ENCODE measurements at regions not wholly inside any gene's neighbourhood (a gene's known extent, or its start where the extent isn't known, plus 50 kb on each side); places are given as distances from the start of the nearest gene placed in this dataset.
A peak's percentile ranks its signal among the peaks of the same experiment; 100 is the strongest.

DNA sequence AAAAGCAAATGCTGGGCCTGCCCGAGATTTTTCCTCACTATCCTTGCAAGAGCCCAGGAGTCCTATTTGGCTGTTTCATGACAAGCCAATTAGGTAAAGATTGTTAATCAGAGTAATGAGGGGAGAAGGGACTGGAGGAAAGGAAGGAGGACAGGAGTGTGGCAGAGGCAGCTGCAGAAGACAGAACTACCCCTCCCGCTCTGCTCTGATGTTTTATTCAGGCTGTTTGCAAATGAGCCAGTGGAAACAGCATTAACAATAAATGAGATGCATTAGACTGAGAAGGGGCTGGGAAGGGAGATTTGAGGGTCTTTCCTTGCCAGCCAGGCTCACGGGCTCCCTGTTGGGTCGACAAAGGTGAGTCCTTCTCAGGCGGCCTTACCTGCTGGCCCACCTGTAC, 421.0 kb upstream of the CCDC196 start:
- no peak for DNase-seq (ENCODE audit: low read depth in 1 of 2, low spot score in 1 of 2)

- DNase-seq (ENCODE audit: low read depth in 1 of 2, low spot score in 1 of 2): no peak
Observed at GRCh38 chr14:66066981-66067776, 419.0 kb upstream of the CCDC196 start.

DNA sequence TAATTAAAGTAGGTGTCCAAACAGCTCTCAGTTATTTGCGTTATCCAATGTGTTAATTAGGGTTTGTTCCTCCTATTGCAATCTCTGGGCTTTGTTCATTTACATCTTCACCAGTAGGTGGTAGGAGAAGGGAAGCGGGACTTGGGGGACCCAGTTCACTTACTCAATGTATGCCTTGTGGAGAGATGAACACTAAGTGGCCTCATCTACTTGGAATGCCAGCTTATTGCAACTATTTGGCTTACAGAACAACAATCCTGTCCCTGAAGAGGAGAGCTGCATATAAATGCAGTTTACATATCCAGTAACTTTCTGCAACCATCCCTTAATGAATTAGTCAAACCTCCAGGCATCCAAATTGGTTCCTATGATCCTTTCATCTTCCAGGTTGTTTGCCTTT, 417.1 kb upstream of the CCDC196 start:
- DNase-seq (ENCODE audit: low read depth in 1 of 2, low spot score in 1 of 2): no peak

DNA sequence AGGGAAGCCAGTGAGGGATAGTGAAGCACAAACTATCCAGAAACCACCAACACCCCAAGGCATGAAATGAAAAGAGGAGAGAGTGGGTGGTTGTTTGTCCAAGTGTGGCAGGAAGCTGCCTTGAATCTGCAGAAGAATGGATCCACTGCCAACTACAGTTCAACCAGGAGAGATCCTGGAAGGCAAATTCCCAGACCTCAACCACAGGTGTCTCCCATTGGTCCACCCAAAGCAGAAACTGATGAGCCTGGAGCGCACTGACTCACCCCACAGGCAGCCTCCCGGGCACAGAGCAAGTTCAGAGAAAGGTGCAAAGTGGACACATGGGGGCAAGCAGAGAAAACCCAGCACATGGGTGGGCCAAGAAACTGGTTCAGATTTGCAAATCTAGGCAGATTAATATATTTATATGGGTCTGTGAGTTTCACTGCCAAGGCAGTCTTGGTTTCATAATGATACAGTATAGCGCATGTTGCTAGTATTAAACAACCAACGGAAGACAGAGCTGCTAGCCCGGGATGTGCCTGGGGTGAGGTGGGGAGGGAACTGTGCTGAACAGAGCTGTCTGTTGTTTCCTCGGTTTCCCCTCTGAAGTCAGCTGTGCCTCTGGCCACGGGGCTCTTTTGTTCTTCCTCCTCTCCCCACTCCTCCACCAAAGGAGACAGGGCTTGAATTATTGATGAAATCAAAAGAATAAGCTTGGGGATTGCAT, 416.2 kb upstream of the CCDC196 start:
- no peak for DNase-seq (ENCODE audit: low read depth in 1 of 2, low spot score in 1 of 2)

DNA sequence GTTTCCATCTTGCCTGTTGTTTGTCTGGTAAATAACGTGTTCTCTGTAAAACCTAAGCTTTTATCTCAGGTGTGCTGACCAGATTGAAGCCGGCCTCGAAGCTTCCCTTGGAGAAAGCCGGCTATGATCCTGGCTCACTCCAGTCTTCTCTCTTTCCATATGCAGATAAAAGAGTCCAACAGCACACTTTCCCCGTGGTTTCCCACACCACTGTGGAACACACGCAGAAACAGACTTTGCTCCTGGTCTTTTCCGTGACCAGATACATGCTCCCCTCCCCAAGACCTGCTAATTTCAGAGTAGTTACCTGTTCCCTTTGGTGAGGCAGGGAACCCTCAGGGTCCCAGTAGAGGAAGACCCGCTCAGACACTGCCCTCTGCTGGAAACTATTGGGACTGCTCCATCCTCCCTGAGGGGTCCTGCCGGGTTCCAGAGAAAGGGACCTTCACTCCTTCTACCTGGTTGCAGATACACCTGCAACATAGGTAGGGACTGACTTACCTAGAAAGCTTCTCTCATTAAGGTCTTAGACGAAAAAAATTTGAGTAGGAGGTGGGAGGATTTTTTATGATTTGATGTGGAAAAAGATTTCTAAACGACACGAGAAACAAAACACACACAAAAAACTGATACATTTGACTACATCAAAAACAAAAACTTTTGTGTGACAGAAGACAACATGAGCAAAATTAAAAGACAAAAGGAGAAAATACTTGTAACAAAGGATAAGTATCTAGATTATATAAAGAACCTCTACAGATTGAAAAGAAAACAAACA, 415.4 kb upstream of the CCDC196 start:
- DNase-seq (ENCODE audit: low read depth in 1 of 2, low spot score in 1 of 2): peak; percentile 42 to 51

DNA sequence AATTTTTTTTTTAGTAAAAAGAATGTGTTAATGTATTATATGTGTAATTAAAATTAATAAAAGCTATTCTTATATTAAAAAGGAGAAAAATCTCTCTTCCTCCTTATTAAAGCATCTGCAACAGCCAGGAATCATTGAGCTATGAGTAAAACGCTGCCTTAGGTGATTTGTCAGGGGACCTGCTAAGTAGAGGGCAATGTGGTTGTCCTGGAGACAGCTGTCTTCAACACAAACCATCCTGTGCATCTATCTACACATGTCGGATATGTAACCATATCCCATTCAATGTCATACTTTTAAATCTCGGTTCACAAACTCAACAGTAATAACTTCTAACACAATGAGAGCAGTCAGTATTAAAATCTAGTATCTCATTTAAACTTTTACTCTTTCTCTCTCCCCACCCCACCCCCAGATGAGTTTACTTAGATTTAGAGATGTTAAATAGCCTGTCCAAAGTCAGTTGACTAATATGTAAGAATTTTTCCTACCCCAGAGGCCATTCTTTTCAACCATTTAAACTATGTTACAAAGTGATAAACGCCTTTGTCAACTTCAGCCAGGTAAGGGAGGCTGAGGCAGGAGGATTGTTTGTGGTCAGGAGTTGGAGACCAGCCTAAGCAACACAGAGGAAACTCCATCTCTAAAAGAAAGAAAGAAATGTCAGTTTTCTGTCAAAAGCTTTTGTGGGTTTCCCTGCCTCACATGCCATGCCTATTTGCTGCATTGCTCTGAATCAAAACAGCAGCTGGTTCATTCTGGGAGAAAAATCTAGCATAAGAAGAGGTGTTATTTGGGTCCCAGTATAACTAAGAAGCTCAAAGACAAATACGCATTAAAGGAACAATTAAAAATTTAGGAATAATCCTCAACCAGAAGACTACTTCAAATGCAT, 413.7 kb upstream of the CCDC196 start:
- DNase-seq (ENCODE audit: low read depth in 1 of 2, low spot score in 1 of 2): no peak

GRCh38 chr14:66074537-66074936, 411.6 kb upstream of the CCDC196 start:
- no peak for DNase-seq (ENCODE audit: low read depth in 1 of 2, low spot score in 1 of 2)

DNA sequence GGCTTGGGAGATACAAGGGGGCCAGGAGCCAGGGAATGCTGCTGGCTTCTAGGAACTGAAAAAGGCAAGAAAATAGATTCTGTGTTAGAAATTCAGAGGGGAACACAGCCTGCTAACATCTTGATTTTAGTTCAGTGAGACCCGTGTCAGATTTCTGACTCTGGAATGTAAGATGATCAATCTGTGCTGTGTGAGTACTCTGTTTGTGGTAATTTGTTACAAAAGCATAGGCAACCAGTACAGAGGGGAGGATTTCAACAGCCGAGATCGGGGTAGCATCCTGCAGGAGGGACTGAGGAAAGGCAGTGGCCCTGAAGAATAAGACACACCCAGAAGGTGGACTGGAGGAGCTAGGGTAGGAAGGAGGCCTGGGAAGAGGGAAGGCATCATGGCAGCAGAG, 410.0 kb upstream of the CCDC196 start:
- no peak for DNase-seq (ENCODE audit: low read depth in 1 of 2, low spot score in 1 of 2)

DNA sequence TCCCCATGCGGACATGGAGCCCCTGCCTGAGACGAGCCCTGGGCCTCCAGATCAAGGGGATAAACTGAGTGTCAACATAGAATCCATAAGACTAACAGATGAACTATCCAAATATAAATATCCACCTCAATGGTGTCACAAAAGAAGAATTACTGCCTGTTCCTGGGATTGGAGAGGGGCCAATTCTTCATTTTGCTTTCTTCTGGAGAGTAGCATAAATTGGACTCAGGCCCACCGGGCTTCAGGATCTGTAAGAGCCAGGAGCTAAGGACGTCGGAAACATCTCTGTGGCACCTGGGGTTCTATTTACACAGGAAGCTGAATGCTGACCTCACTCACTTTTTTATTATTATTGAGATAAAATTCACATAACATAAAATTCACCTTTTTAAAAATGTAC, 408.2 kb upstream of the CCDC196 start:
- DNase-seq (ENCODE audit: low read depth in 1 of 2, low spot score in 1 of 2): no peak

- DNase-seq (ENCODE audit: low read depth in 1 of 2, low spot score in 1 of 2): no peak
Observed at GRCh38 chr14:66081594-66082376, 404.4 kb upstream of the CCDC196 start.

DNA sequence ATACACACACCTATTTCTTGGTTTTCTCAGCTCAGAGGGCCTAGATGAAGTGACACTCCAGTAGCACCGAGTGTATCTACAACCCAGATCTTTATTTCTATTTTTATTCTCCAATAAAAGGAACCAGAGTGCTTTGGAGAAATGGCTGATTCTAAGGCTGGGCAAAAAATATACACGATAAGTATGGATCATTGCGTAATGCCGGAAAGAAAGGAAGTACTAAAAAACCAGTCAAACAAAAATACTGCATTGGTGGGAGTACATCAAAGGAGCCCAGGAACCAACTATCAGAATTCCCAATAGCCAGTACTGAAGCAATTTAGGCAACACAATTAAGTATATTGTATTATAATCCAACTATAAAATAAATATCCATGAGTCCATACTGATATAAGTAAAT, 400.9 kb upstream of the CCDC196 start:
- DNase-seq (ENCODE audit: low read depth in 1 of 2, low spot score in 1 of 2): no peak

GRCh38 chr14:66085665-66086064, 400.5 kb upstream of the CCDC196 start:
- DNase-seq (ENCODE audit: low read depth in 1 of 2, low spot score in 1 of 2): no peak

DNA sequence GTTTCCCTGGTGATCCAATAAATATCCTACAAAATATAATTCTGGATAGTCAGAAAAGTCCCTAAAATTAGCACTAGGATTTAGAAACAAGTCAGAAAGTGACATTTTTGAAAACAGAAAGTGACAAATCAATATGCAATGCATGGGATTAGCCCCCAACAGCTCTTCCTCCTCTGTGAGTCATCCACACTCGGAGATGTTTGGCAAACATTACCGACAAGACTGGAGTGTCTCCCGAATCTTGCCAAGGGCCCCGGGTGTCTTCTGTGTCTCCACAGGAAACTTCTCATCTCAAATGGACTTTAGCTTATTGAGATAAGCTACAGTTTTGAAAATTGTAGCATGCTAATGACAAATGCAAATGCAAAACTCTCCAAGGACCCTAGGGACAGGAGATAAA, 398.9 kb upstream of the CCDC196 start:
- no peak for DNase-seq (ENCODE audit: low read depth in 1 of 2, low spot score in 1 of 2)

- no peak for DNase-seq (ENCODE audit: low read depth in 1 of 2, low spot score in 1 of 2)
Observed at GRCh38 chr14:66088656-66089055, 397.5 kb upstream of the CCDC196 start.

DNA sequence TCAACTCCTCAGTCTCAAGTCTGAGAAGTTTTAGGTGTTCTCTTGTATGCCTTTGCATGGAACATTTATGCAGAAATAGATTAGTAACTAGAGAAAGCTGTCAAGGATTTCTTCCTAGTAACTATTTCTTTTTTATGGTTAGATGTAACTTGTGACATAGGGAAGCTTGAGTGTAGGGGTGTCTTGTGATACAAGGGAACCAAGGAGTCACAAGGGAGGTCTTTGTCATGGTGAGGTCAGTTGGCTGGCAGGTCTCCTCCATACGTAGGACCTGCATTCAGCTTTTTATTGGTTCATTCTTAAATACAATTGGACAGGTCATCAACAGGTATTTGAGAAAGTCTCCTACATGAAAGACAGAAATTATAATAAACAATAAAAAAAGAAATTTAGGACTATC, 394.0 kb upstream of the CCDC196 start:
- no peak for DNase-seq (ENCODE audit: low read depth in 1 of 2, low spot score in 1 of 2)

- DNase-seq (ENCODE audit: low read depth in 1 of 2, low spot score in 1 of 2): no peak
Observed at GRCh38 chr14:66092748-66093147, 393.4 kb upstream of the CCDC196 start.

- DNase-seq (ENCODE audit: low read depth in 1 of 2, low spot score in 1 of 2): no peak
Observed at GRCh38 chr14:66094001-66094727, 392.0 kb upstream of the CCDC196 start.

DNA sequence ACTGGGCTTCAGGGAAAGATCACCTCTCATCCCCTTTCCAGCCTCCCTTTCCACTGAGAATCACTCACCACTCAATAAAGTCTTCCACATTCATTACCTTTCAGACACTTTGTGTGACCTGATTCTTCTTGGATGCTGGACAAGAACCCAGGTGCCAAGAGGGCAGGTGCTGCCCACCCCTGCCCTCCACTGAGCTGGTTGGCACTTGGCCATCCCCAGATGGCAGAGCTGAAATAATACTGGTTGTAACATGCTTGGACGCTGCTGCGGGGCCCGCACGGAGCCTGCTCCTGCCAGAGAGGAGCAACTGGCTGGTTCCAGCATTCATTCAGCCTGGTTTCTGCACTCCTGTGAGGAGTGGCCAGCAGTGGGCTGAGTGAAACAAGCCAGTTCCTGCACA, 386.7 kb upstream of the CCDC196 start:
- no peak for DNase-seq (ENCODE audit: low read depth in 1 of 2, low spot score in 1 of 2)

GRCh38 chr14:66099931-66100330, 386.2 kb upstream of the CCDC196 start:
- DNase-seq (ENCODE audit: low read depth in 1 of 2, low spot score in 1 of 2): no peak

- no peak for DNase-seq (ENCODE audit: low read depth in 1 of 2, low spot score in 1 of 2)
Observed at GRCh38 chr14:66101662-66102061, 384.5 kb upstream of the CCDC196 start.
